GM12878 (cell line): ENCODE measurements at regions not wholly inside any gene's neighbourhood (a gene's known extent, or its start where the extent isn't known, plus 50 kb on each side); places are given as distances from the start of the nearest gene placed in this dataset.

ENCODE experiments used
- ATAC-seq: fragments of 200-7000 bp; cut with Tn5 transposase; 3 replicates; pipeline ENCODE4 v1.9.1; 2020; ENCODE audit warnings: mild to moderate bottlenecking, moderate library complexity
- BruUV-seq: library from RNA; stranded (reverse); fragments of 400-500 nt; replicated peaks from 2 replicates; lab custom pipeline; 2021; lab: Mats Ljungman, UMichigan
- CTCF ChIA-PET: fragments of 300-600 bp; sonication (Branson Sonifier 250); formaldehyde crosslinking; extraction: SDS; loops from one replicate; lab custom pipeline; 2021; ENCODE audit warnings: inconsistent platforms; lab: Yijun Ruan, JAX
- POLR2A ChIA-PET: fragments of 350-600 bp; formaldehyde crosslinking; extraction: SDS; loops from one replicate; lab custom pipeline; 2021; ENCODE audit warnings: inconsistent platforms; lab: Charles Lee
- RAD21 ChIA-PET: fragments of 300-600 bp; sonication (Branson Sonifier 250); formaldehyde crosslinking; loops from one replicate; lab custom pipeline; 2023; ENCODE audit warnings: antibody characterized with exemption; ENCODE audit not compliant: unreplicated experiment; lab: Charles Lee
- SMC1A ChIA-PET: fragments of 300-600 bp; sonication (Branson Sonifier 250); formaldehyde crosslinking; loops from one replicate; lab custom pipeline; 2023; ENCODE audit not compliant: unreplicated experiment, uncharacterized antibody; lab: Charles Lee
- DNase-seq: peaks from one replicate; pipeline ENCODE4 v3.0.0-alpha.2; 2011; ENCODE audit warnings: low read depth, low spot score
- FAIRE-seq: peaks from 3 replicates; lab custom pipeline; 2011; peaks lifted over from hg19 to GRCh38; lab: Jason Lieb, UNC
- H2AFZ ChIP-seq: 2 replicates; pipeline ENCODE4 v1.6.0; 2011; ENCODE audit warnings: low read depth, low read length, control low read depth; ENCODE audit not compliant: control insufficient read depth
- H3K27ac ChIP-seq: 2 replicates; pipeline ENCODE4 v1.5.1; 2011; ENCODE audit warnings: control low read depth; ENCODE audit not compliant: control insufficient read depth, insufficient read depth
- H3K27me3 ChIP-seq, 2 experiments: replicated peaks in 1 of 2; 2 replicates each; pipeline versions ENCODE4 v1.6.0 to v1.6.1; 2011; ENCODE audit warnings: low read length in 1 of 2; ENCODE audit not compliant: control insufficient read depth in 2 of 2, insufficient read depth in 2 of 2
- H3K36me3 ChIP-seq, 2 experiments: 2 replicates each; pipeline ENCODE4 v1.5.1; 2011; ENCODE audit warnings: low read length in 1 of 2; ENCODE audit not compliant: control insufficient read depth in 2 of 2, insufficient read depth in 2 of 2
- H3K4me1 ChIP-seq: 2 replicates; pipeline ENCODE4 v1.6.1; 2011; ENCODE audit warnings: mild to moderate bottlenecking, low read length, moderate library complexity, mixed read lengths; ENCODE audit not compliant: control insufficient read depth, insufficient read depth
- H3K4me2 ChIP-seq: 2 replicates; pipeline ENCODE4 v1.6.0; 2011; ENCODE audit warnings: control low read depth; ENCODE audit not compliant: control insufficient read depth, insufficient read depth
- H3K4me3 ChIP-seq: fragments of 200-600 bp; sonication (generic); 2 replicates; pipeline ENCODE4 v1.5.1; 2016
- H3K79me2 ChIP-seq: 2 replicates; pipeline ENCODE4 v1.6.0; 2011; ENCODE audit warnings: low read length; ENCODE audit not compliant: control insufficient read depth, insufficient read depth
- H3K9ac ChIP-seq: 2 replicates; pipeline ENCODE4 v1.8.0; 2011; ENCODE audit warnings: low read length, control low read depth, mixed read lengths; ENCODE audit not compliant: control insufficient read depth, insufficient read depth
- H3K9me3 ChIP-seq: replicated peaks from 3 replicates; pipeline ENCODE4 v1.5.1; 2011; ENCODE audit warnings: mild to moderate bottlenecking, low read length; ENCODE audit not compliant: control insufficient read depth, insufficient read depth
- H4K20me1 ChIP-seq: 2 replicates; pipeline ENCODE4 v1.6.0; 2011; ENCODE audit not compliant: control insufficient read depth, insufficient read depth
- CBFB ChIP-seq: IDR thresholded peaks from 2 replicates; pipeline ENCODE4 v1.6.1; 2016; ENCODE audit warnings: antibody characterized with exemption, low read depth
- CUX1 ChIP-seq: IDR thresholded peaks from 2 replicates; pipeline ENCODE4 v1.6.1; 2012; ENCODE audit warnings: improper control_type of control experiment, low read depth, low read length; ENCODE audit not compliant: insufficient replicate concordance
- ELK1 ChIP-seq: IDR thresholded peaks from 2 replicates; pipeline ENCODE4 v1.6.1; 2012; ENCODE audit warnings: low read depth, low read length, improper control_type of control experiment
- EP300 ChIP-seq, 2 experiments: fragments of 150-350 bp in 1 of 2; IDR thresholded peaks; 2 replicates each; pipeline ENCODE4 v1.6.1; 2011 to 2012; ENCODE audit warnings: low read depth in 2 of 2, low read length in 2 of 2, borderline replicate concordance in 1 of 2, improper control_type of control experiment in 1 of 2, inconsistent platforms in 1 of 2; ENCODE audit not compliant: control insufficient read depth in 1 of 2
- HSF1 ChIP-seq: fragments of 150-350 bp; IDR thresholded peaks from 2 replicates; pipeline ENCODE4 v1.6.1; 2014; ENCODE audit warnings: mild to moderate bottlenecking, low read depth, low read length
- MTA2 ChIP-seq: fragments of 450-650 bp; IDR thresholded peaks from 2 replicates; pipeline ENCODE4 v1.6.1; 2016; ENCODE audit warnings: low read depth, mild to moderate bottlenecking, moderate library complexity
- NFYA ChIP-seq: IDR thresholded peaks from 2 replicates; pipeline ENCODE4 v1.6.1; 2011; ENCODE audit warnings: low read depth, mild to moderate bottlenecking, low read length, improper control_type of control experiment, borderline replicate concordance
- RUNX3 ChIP-seq: IDR thresholded peaks from 2 replicates; pipeline ENCODE4 v1.6.1; 2012; ENCODE audit warnings: low read length, inconsistent platforms
- SMAD1 ChIP-seq: fragments of 450-650 bp; IDR thresholded peaks from 2 replicates; pipeline ENCODE4 v1.6.1; 2018; ENCODE audit warnings: mild to moderate bottlenecking, low read depth; ENCODE audit not compliant: partially characterized antibody
- TAF1 ChIP-seq: IDR thresholded peaks from 2 replicates; pipeline ENCODE4 v1.6.1; 2011; ENCODE audit warnings: mild to moderate bottlenecking, low read depth, low read length, borderline replicate concordance
- TCF12 ChIP-seq: IDR thresholded peaks from 2 replicates; pipeline ENCODE4 v1.6.1; 2011; ENCODE audit warnings: low read depth, mild to moderate bottlenecking, low read length
- TCF7 ChIP-seq: IDR thresholded peaks from 2 replicates; pipeline ENCODE4 v1.6.1; 2014; ENCODE audit warnings: antibody characterized with exemption, borderline replicate concordance
- USF2 ChIP-seq: IDR thresholded peaks from 2 replicates; pipeline ENCODE4 v1.6.1; 2011; ENCODE audit warnings: low read depth, low read length, improper control_type of control experiment, borderline replicate concordance
- ZSCAN29 ChIP-seq: fragments of 450-650 bp; IDR thresholded peaks from 2 replicates; pipeline ENCODE4 v1.6.1; 2017; ENCODE audit warnings: mild to moderate bottlenecking, moderate library complexity
- ZZZ3 ChIP-seq: IDR thresholded peaks from 2 replicates; pipeline ENCODE4 v1.6.1; 2011; ENCODE audit warnings: low read depth; ENCODE audit not compliant: control insufficient read depth, insufficient read length
- WGBS: methylation state at CpG from one replicate; pipeline ENCODE4 v1.1.6; 2016; ENCODE audit warnings: low lambda C conversion rate; ENCODE audit not compliant: insufficient replicate concordance, insufficient coverage; ENCODE audit errors: missing lambda C conversion rate; 5-methylcytosine and 5-hydroxymethylcytosine counted together
- in situ Hi-C: fragments of 300-500 bp; cut with MboI; formaldehyde crosslinking; loops from 9 replicates; pipeline ENCODE4 v1.14.3; 2018; ENCODE audit warnings: mixed read lengths
- intact Hi-C: fragments of 100-400 bp; cut with micrococcal nuclease; formaldehyde crosslinking; loops from one replicate; pipeline ENCODE4 v1.14.2; 2022; ENCODE audit not compliant: unreplicated experiment

- TF ChIP-seq CUX1, result no peak
- TF ChIP-seq TAF1, result no peak
- TF ChIP-seq TCF7, result no peak
- no peak for TF ChIP-seq MTA2
- TF ChIP-seq ZZZ3, result no peak
- no peak for TF ChIP-seq RUNX3
These were observed 186.7 kb downstream of the ARL4C start (continued) for GRCh38 chr2:234310166-234310565.

- in situ Hi-C loops, result loop anchor here (5.0 kb wide), 1 partner anchor 178 kb away; no protein-coding TSS in a partner anchor
- Histone ChIP-seq H3K4me1 (peaks cover 6% of the 10 kb centered on the region; the same call in 1 of the 2 replicates), H3K9ac (no peak overlapping the region), H3K4me2 (no peak overlapping the region; the same call in 1 of the 2 replicates), H3K4me3 (no peak overlapping the region), H2AFZ (no peak overlapping the region), H4K20me1 (no peaks in the 10 kb centered on the region), H3K79me2 (no peaks in the 10 kb centered on the region), H3K27me3 (no peaks in the 10 kb centered on the region), H3K9me3 (no peaks in the 10 kb centered on the region; the same call in 2 of the 3 replicates), H3K36me3 (no peaks in the 10 kb centered on the region), H3K27ac (peak overlapping the region; percentile 18; the same call in 1 of the 2 replicates)
- ATAC-seq (no peak; the same call in 2 of the 3 replicates), FAIRE-seq (no peak), DNase-seq (no peak)
- POLR2A ChIA-PET, result no interaction called here
- RAD21 ChIA-PET, result interaction anchor here (0.9 to 1.0 kb wide), 2 partner anchors 17 to 18 kb away, joined by 3 to 4 read pairs; no protein-coding TSS in a partner anchor
- BruUV-seq, result TSS peak; percentile 98
- CTCF ChIA-PET, result interaction anchor here (0.6 to 1.3 kb wide), 4 partner anchors 14 to 133 kb away, joined by 3 to 4 read pairs (median 3); no protein-coding TSS in a partner anchor
- WGBS, result 40% methylated on average over 5 of the region's 5 CpGs
- SMC1A ChIA-PET, result interaction anchor here (1.2 to 1.3 kb wide), 2 partner anchors 178 to 186 kb away, joined by 3 read pairs; no protein-coding TSS in a partner anchor
- intact Hi-C loops, result no loop called here
- no peak for TF ChIP-seq TCF12
- no peak for TF ChIP-seq SMAD1
- TF ChIP-seq ELK1, result no peak
- no peak for TF ChIP-seq HSF1
- TF ChIP-seq CBFB, result no peak
- TF ChIP-seq EP300 (IDR thresholded peaks at IDR 0.05; ENCODE audit: borderline replicate concordance in 1 of 2, control insufficient read depth in 1 of 2, low read depth in 2 of 2, low read length in 2 of 2), result no peak
- no peak for TF ChIP-seq NFYA
- no peak for TF ChIP-seq USF2
- no peak for TF ChIP-seq ZSCAN29
These were observed 187.4 kb downstream of the ARL4C start for GRCh38 chr2:234309431-234309830.
